H9 (cell line): ENCODE measurements at regions not wholly inside any gene's neighbourhood (a gene's known extent, or its start where the extent isn't known, plus 50 kb on each side); places are given as distances from the start of the nearest gene placed in this dataset.

Experiments
- DNase-seq: peaks from one replicate; pipeline ENCODE4 v3.0.0-alpha.2; 2017
- H2AFZ ChIP-seq: one replicate; pipeline ENCODE4 v1.6.1; 2013; ENCODE audit warnings: mild to moderate bottlenecking, low read length, control low read depth, moderate library complexity
- H2AK5ac ChIP-seq: 2 replicates; pipeline ENCODE4 v1.6.1; 2013; ENCODE audit warnings: low read length, control low read depth, mixed read lengths; ENCODE audit not compliant: insufficient read length
- H2BK120ac ChIP-seq: one replicate; pipeline ENCODE4 v1.6.1; 2013; ENCODE audit warnings: low read depth, mild to moderate bottlenecking, low read length, control low read depth, inconsistent platforms; ENCODE audit not compliant: poor library complexity, severe bottlenecking
- H2BK12ac ChIP-seq: 2 replicates; pipeline ENCODE4 v1.6.1; 2013; ENCODE audit warnings: low read length, control low read depth, mixed read lengths, low read depth; ENCODE audit not compliant: insufficient read length
- H2BK15ac ChIP-seq: 2 replicates; pipeline ENCODE4 v1.6.1; 2013; ENCODE audit warnings: low read depth, low read length, control low read depth
- H2BK20ac ChIP-seq: one replicate; pipeline ENCODE4 v1.6.1; 2013; ENCODE audit warnings: low read depth, mild to moderate bottlenecking, low read length, control low read depth, inconsistent platforms; ENCODE audit not compliant: poor library complexity, severe bottlenecking
- H2BK5ac ChIP-seq: 2 replicates; pipeline ENCODE4 v1.6.1; 2013; ENCODE audit warnings: low read length, control low read depth, mixed read lengths; ENCODE audit not compliant: insufficient read length
- H3K14ac ChIP-seq: 2 replicates; pipeline ENCODE4 v1.6.1; 2013; ENCODE audit warnings: low read length, control low read depth; ENCODE audit not compliant: insufficient read depth
- H3K18ac ChIP-seq: 2 replicates; pipeline ENCODE4 v1.6.1; 2013; ENCODE audit warnings: low read depth, mild to moderate bottlenecking, mixed read lengths, low read length, control low read depth; ENCODE audit not compliant: insufficient read length
- H3K23ac ChIP-seq: 2 replicates; pipeline ENCODE4 v1.6.1; 2013; ENCODE audit warnings: low read length, control low read depth, mixed read lengths, low read depth; ENCODE audit not compliant: insufficient read length
- H3K23me2 ChIP-seq: 2 replicates; pipeline ENCODE4 v1.6.1; 2013; ENCODE audit warnings: low read depth, mild to moderate bottlenecking, mixed read lengths, low read length, control low read depth; ENCODE audit not compliant: insufficient read length, poor library complexity, severe bottlenecking
- H3K27ac ChIP-seq: 2 replicates; pipeline ENCODE4 v1.5.1; 2013; ENCODE audit warnings: low read length, control low read depth, mixed read lengths, low read depth; ENCODE audit not compliant: insufficient read length
- H3K27me3 ChIP-seq: 2 replicates; pipeline ENCODE4 v1.6.1; 2013; ENCODE audit warnings: low read length, control low read depth, inconsistent platforms; ENCODE audit not compliant: insufficient read depth
- H3K4ac ChIP-seq: 2 replicates; pipeline ENCODE4 v1.6.1; 2013; ENCODE audit warnings: low read depth, mild to moderate bottlenecking, control low read depth, inconsistent platforms, low read length, moderate library complexity
- H3K4me1 ChIP-seq: 2 replicates; pipeline ENCODE4 v1.6.1; 2013; ENCODE audit warnings: low read length, control low read depth, inconsistent platforms; ENCODE audit not compliant: insufficient read depth
- H3K4me2 ChIP-seq: 2 replicates; pipeline ENCODE4 v1.6.1; 2013; ENCODE audit warnings: low read length, control low read depth, mixed read lengths; ENCODE audit not compliant: insufficient read length, insufficient read depth
- H3K56ac ChIP-seq: 2 replicates; pipeline ENCODE4 v1.6.1; 2013; ENCODE audit warnings: low read depth, mild to moderate bottlenecking, mixed read lengths, low read length, control low read depth; ENCODE audit not compliant: insufficient read length
- H3K79me1 ChIP-seq: 2 replicates; pipeline ENCODE4 v1.6.1; 2013; ENCODE audit warnings: low read depth, mild to moderate bottlenecking, moderate library complexity, low read length, control low read depth, inconsistent platforms; ENCODE audit not compliant: insufficient read depth, poor library complexity, severe bottlenecking
- H3K79me2 ChIP-seq: 2 replicates; pipeline ENCODE4 v1.6.1; 2013; ENCODE audit warnings: low read length, control low read depth, inconsistent platforms; ENCODE audit not compliant: insufficient read depth
- H3K9ac ChIP-seq: 2 replicates; pipeline ENCODE4 v1.6.1; 2013; ENCODE audit warnings: low read length, control low read depth, mixed read lengths; ENCODE audit not compliant: insufficient read length; ENCODE audit errors: extremely low read depth
- H3K9me3 ChIP-seq: one replicate; pipeline ENCODE4 v1.6.1; 2013; ENCODE audit warnings: low read depth, low read length, inconsistent platforms; ENCODE audit not compliant: control insufficient read depth
- H3T11ph ChIP-seq: one replicate; pipeline ENCODE4 v1.6.1; 2013; ENCODE audit warnings: mild to moderate bottlenecking, low read length, control low read depth, inconsistent platforms
- H4K20me1 ChIP-seq: one replicate; pipeline ENCODE4 v1.6.1; 2013; ENCODE audit not compliant: control insufficient read depth, insufficient read length, insufficient read depth
- H4K5ac ChIP-seq: 2 replicates; pipeline ENCODE4 v1.6.1; 2013; ENCODE audit warnings: low read depth, mild to moderate bottlenecking, mixed read lengths, low read length, control low read depth; ENCODE audit not compliant: insufficient read length
- H4K8ac ChIP-seq: replicated peaks from 2 replicates; pipeline ENCODE4 v1.6.1; 2013; ENCODE audit warnings: low read length, control low read depth, mixed read lengths, low read depth; ENCODE audit not compliant: insufficient read length
- H4K91ac ChIP-seq: 2 replicates; pipeline ENCODE4 v1.6.1; 2013; ENCODE audit warnings: low read depth, mild to moderate bottlenecking, moderate library complexity, mixed read lengths, low read length, control low read depth; ENCODE audit not compliant: insufficient read length
- H3K27ac Mint-ChIP-seq, 3 experiments: 2 replicates in 2 of 3; 3 replicates in 1 of 3; pipeline ENCODE4 v1.8.0; 2020 to 2021; ENCODE audit warnings: mixed read lengths in 3 of 3, mild to moderate bottlenecking in 1 of 3, moderate library complexity in 1 of 3
- H3K27me3 Mint-ChIP-seq: 2 replicates; pipeline ENCODE4 v1.8.0; 2021; ENCODE audit warnings: low read depth, mild to moderate bottlenecking, moderate library complexity, mixed read lengths
- H3K36me3 Mint-ChIP-seq, 3 experiments: 2 replicates in 2 of 3; 3 replicates in 1 of 3; pipeline ENCODE4 v1.8.0; 2020 to 2021; ENCODE audit warnings: low read depth in 3 of 3, mixed read lengths in 3 of 3; ENCODE audit not compliant: insufficient read depth in 1 of 3
- H3K4me1 Mint-ChIP-seq, 2 experiments: 2 replicates each; pipeline ENCODE4 v1.8.0; 2020; ENCODE audit warnings: mixed read lengths in 2 of 2
- H3K4me3 Mint-ChIP-seq, 2 experiments: 2 replicates in 1 of 2; 3 replicates in 1 of 2; pipeline ENCODE4 v1.8.0; 2020 to 2021; ENCODE audit warnings: mild to moderate bottlenecking in 2 of 2, mixed read lengths in 2 of 2, moderate library complexity in 1 of 2
- H3K9me3 Mint-ChIP-seq, 2 experiments: 2 replicates in 1 of 2; 3 replicates in 1 of 2; pipeline ENCODE4 v1.8.0; 2020; ENCODE audit warnings: mild to moderate bottlenecking in 2 of 2, mixed read lengths in 2 of 2, moderate library complexity in 1 of 2
- WGBS: extraction: QIAGEN DNeasy Blood & Tissue Kit; methylation state at CpG from one replicate; pipeline ENCODE4 v1.1.7; 2013; ENCODE audit warnings: missing lambda C conversion rate, low lambda C conversion rate, mixed read lengths; ENCODE audit not compliant: insufficient read length; ENCODE audit errors: extremely low coverage; 5-methylcytosine and 5-hydroxymethylcytosine counted together
- TF ChIP-seq, protein P1 (sequence below): fragments of 200-600 bp; sonication (generic); conservative IDR thresholded peaks from 3 replicates; pipeline ENCODE4 v1.8.0; 2021; ENCODE audit warnings: antibody characterized with exemption, mild to moderate bottlenecking

DNA sequence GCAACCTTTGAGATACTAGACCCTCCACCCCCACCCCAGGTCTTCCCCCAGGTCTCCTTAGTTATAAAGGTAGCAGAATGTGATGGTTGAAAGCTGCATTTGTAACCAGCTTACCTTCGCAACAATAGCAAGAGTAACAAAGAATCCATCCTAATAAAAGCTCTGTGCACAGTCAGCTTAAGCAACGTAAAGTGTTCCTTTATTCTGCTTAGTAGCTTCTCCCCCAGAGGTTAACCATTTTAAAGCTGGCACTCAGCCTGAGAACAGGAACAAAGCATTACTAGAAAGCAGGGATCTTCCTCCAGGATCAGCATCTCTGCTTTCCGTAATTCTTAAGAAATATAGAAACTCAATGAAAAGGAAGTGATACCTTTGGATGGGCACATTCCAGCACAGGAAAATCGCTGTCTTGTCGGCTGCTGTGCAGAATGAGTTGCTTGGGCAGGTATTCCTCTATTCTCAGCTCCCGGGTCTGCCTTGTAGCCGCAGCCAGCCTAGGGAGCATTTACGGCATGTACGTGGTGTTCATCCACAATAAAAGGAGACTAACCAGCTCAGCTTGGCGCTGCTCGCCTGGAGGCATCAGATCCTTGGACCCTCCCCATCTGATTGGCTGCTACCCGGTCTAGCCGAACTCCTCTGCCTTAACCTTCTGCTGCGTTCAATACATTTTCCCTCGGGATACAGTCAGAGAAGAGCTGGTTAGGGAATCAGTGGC is 113.0 kb upstream of the TLR3 start:
- Histone ChIP-seq H4K8ac (no peak overlapping the region), H2BK20ac (peak overlapping the region; percentile 32), H3K79me2 (no peaks in the 10 kb centered on the region), H3K4me1 (peaks cover 8% of the 10 kb centered on the region; the same call in 1 of the 2 replicates), H3K9ac (no peak overlapping the region), H3K23me2 (no peaks in the 10 kb centered on the region), H3K23ac (no peak overlapping the region), H3T11ph (no peak overlapping the region), H3K4me2 (no peak overlapping the region), H4K91ac (no peak overlapping the region), H2AK5ac (no peak overlapping the region), H3K56ac (no peak overlapping the region), H3K79me1 (no peaks in the 10 kb centered on the region), H2BK15ac (no peak overlapping the region), H4K5ac (no peak overlapping the region), H3K18ac (no peak overlapping the region), H2BK12ac (no peak overlapping the region), H3K27ac (no peak overlapping the region), H3K27me3 (no peaks in the 10 kb centered on the region), H3K9me3 (no peaks in the 10 kb centered on the region), H3K14ac (peak overlapping the region; percentile 78), H2BK5ac (no peak overlapping the region), H2AFZ (peak overlapping the region; percentile 1), H3K4ac (no peak overlapping the region), H4K20me1 (no peaks in the 10 kb centered on the region), H2BK120ac (no peak overlapping the region)
- WGBS = no CpG with 5 or more reads among the region's 15 CpGs
- Mint-ChIP-seq H3K4me1 (peaks cover 35 to 52% of the 10 kb centered on the region in 2 experiments), H3K9me3 (peaks cover 6 to 8% of the 10 kb centered on the region in 2 experiments; a peak in 4 of 5 replicates), H3K27ac (peak overlapping the region in 2 of 3 experiments; percentile 10 to 95; a peak in 3 of 7 replicates), H3K4me3 (peak overlapping the region; percentile 14 to 59; a peak in 4 of 5 replicates), H3K27me3 (no peaks in the 10 kb centered on the region), H3K36me3 (peaks cover 5 to 17% (median 7%) of the 10 kb centered on the region in 3 experiments; a peak in 6 of 7 replicates)
- DNase-seq = no peak
- TF ChIP-seq, protein P1, sequence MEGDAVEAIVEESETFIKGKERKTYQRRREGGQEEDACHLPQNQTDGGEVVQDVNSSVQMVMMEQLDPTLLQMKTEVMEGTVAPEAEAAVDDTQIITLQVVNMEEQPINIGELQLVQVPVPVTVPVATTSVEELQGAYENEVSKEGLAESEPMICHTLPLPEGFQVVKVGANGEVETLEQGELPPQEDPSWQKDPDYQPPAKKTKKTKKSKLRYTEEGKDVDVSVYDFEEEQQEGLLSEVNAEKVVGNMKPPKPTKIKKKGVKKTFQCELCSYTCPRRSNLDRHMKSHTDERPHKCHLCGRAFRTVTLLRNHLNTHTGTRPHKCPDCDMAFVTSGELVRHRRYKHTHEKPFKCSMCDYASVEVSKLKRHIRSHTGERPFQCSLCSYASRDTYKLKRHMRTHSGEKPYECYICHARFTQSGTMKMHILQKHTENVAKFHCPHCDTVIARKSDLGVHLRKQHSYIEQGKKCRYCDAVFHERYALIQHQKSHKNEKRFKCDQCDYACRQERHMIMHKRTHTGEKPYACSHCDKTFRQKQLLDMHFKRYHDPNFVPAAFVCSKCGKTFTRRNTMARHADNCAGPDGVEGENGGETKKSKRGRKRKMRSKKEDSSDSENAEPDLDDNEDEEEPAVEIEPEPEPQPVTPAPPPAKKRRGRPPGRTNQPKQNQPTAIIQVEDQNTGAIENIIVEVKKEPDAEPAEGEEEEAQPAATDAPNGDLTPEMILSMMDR = no peak
